ENCODE measurements at regions not wholly inside any gene's neighbourhood (a gene's known extent, or its start where the extent isn't known, plus 50 kb on each side); places are given as distances from the start of the nearest gene placed in this dataset.
"Not testable (repeated sequence)": the region's sequence is repeated elsewhere in the genome, so short reads cannot be mapped to it uniquely, and the experiment has no call there.

- DNase-seq: no peak
These were observed 101.1 kb upstream of the ZC3H11B start for GRCh38 chr1:219713981-219714381.

- DNase-seq: no peak
These were observed 99.6 kb upstream of the ZC3H11B start for GRCh38 chr1:219712506-219712905.

- DNase-seq: no peak
These were observed 97.8 kb upstream of the ZC3H11B start for GRCh38 chr1:219710529-219711194.

- DNase-seq: no peak
These were observed 96.1 kb upstream of the ZC3H11B start for GRCh38 chr1:219708919-219709543.

- not testable (repeated sequence) for DNase-seq
These were observed 95.0 kb upstream of the ZC3H11B start for GRCh38 chr1:219707885-219708284.

GRCh38 chr1:219704331-219704730 is 91.4 kb upstream of the ZC3H11B start:
- not testable (repeated sequence) for DNase-seq

GRCh38 chr1:219703368-219703639 is 90.4 kb upstream of the ZC3H11B start:
- DNase-seq: no peak

- DNase-seq: no peak
These were observed 88.6 kb upstream of the ZC3H11B start for GRCh38 chr1:219701476-219701875.

GRCh38 chr1:219699870-219700269 is 87.0 kb upstream of the ZC3H11B start:
- no peak for DNase-seq

GRCh38 chr1:219697682-219698081 is 84.8 kb upstream of the ZC3H11B start:
- DNase-seq: no peak

GRCh38 chr1:219692981-219693380 is 80.1 kb upstream of the ZC3H11B start:
- no peak for DNase-seq

GRCh38 chr1:219689774-219690173 is 76.9 kb upstream of the ZC3H11B start:
- no peak for DNase-seq

- no peak for DNase-seq
These were observed 74.9 kb upstream of the ZC3H11B start for GRCh38 chr1:219687779-219688178.

GRCh38 chr1:219686171-219686570 is 73.3 kb upstream of the ZC3H11B start:
- DNase-seq: no peak

- DNase-seq: no peak
These were observed 69.9 kb upstream of the ZC3H11B start for GRCh38 chr1:219682788-219683187.

GRCh38 chr1:219681876-219682275 is 69.0 kb upstream of the ZC3H11B start:
- DNase-seq: no peak

- DNase-seq: no peak
These were observed 63.3 kb upstream of the ZC3H11B start for GRCh38 chr1:219676012-219676765.

GRCh38 chr1:219670426-219671149 is 57.7 kb upstream of the ZC3H11B start:
- no peak for DNase-seq

GRCh38 chr1:219669556-219669955 is 56.7 kb upstream of the ZC3H11B start:
- no peak for DNase-seq

- no peak for DNase-seq
These were observed 56.1 kb upstream of the ZC3H11B start for GRCh38 chr1:219669042-219669441.

- no peak for DNase-seq
These were observed 55.5 kb upstream of the ZC3H11B start for GRCh38 chr1:219668446-219668845.

GRCh38 chr1:219666242-219666641 is 53.3 kb upstream of the ZC3H11B start:
- DNase-seq: no peak

GRCh38 chr1:219665089-219665488 is 52.2 kb upstream of the ZC3H11B start:
- DNase-seq: no peak
